ENCODE measurements at regions not wholly inside any gene's neighbourhood (a gene's known extent, or its start where the extent isn't known, plus 50 kb on each side); places are given as distances from the start of the nearest gene placed in this dataset.
"Not testable (repeated sequence)": the region's sequence is repeated elsewhere in the genome, so short reads cannot be mapped to it uniquely, and the experiment has no call there.

DNA sequence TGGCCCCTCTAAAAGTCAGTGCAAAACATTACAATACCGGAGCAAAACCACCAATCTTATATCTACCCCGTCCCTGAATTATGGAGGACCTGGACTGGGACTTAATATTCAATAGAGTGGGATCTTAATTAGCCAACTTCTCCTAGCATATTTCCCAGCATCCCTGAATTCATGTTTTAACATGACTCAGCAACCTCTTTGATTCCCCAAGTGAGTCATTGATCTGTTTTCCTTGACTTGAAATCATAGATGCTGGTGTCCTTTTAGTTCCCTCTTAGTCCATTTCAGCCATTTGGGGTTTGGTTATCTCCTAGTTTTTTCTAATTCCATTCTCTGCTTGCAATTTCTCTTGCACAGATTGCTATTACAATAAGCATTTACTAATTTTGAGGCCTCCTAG lies 677.7 kb upstream of the CELF4 start:
- no peak for DNase-seq (ENCODE audit: low read depth in 2 of 2)

- DNase-seq (ENCODE audit: low read depth in 2 of 2): no peak
Observed at GRCh38 chr18:38241736-38242135, 676.1 kb upstream of the CELF4 start.

GRCh38 chr18:38241216-38241615 lies 675.6 kb upstream of the CELF4 start:
- no peak for DNase-seq (ENCODE audit: low read depth in 2 of 2)

GRCh38 chr18:38239606-38240005 lies 674.0 kb upstream of the CELF4 start:
- DNase-seq (ENCODE audit: low read depth in 2 of 2): no peak

GRCh38 chr18:38237796-38238195 lies 672.2 kb upstream of the CELF4 start:
- no peak for DNase-seq (ENCODE audit: low read depth in 2 of 2)

DNA sequence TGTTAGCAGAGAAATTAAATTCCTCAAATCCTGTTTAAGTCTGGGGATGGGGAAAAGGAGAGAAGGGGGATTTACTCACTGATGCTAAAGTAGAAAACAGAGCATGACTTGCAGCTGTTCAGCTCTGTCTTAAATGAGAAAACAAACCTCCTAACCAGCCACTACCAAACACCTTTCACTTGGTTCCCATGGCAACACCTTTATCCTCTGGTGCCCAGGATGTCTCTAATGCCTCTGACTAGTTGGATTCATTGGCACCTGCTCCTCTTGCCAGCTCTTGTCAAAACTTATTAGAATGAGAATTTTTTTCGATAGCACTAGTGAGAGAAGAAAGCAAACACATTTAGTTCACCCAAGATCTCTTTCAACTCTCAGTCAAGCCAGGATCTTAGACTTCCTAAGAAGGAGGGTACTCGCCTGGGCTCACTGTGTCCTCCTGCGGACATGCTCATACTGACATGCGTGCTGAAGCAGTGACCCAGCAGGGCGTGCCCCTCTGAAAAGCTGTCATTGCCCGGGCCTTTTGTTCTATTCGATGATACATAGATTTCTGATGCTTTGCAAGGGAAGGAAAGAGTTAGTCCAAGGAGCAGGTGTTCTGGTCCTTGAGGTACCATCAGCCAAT lies 656.0 kb upstream of the CELF4 start:
- no peak for DNase-seq (ENCODE audit: low read depth in 2 of 2)

GRCh38 chr18:38198956-38199355 lies 633.4 kb upstream of the CELF4 start:
- no peak for DNase-seq (ENCODE audit: low read depth in 2 of 2)

DNA sequence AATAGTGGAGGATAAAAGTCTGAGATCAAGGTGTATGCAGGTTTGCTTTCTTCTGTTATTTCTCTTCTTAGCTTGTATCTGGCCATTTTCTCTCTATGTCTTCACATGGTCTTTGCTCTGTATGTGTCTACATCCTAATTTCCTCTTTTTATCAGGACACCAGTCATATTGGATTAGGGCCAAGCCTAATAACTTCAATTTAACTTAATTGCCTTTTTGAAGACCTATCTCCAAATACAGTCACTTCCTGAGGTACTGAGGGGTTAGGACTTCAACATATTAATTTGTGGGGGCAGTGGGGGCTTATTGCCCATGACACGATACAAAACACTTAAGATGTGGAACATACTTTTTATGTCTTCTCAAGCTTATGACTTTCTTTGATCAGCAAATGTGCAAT lies 632.9 kb upstream of the CELF4 start:
- no peak for DNase-seq (ENCODE audit: low read depth in 2 of 2)

DNA sequence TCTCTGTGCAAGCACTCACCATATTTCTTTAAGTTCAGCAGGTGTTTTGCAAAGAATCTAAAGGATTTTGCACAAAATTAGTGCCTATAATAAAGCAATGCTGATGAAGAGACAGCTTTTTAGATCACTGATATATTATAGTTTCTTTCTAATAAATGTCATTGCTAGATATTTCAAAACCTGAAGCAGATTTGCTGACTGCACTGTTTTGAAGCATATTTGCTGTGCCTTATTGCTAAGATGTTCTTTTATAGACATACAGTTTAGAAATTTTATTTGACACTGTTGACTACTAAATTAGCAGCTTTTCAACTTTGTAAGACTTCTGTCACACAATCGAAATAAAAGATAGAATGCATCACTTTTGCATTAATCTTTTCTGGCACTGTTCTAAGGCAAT lies 620.9 kb upstream of the CELF4 start:
- DNase-seq (ENCODE audit: low read depth in 2 of 2): no peak

GRCh38 chr18:38174594-38174993 lies 609.0 kb upstream of the CELF4 start:
- no peak for DNase-seq (ENCODE audit: low read depth in 2 of 2)

- DNase-seq (ENCODE audit: low read depth in 2 of 2): no peak
Observed at GRCh38 chr18:38174173-38174572, 608.6 kb upstream of the CELF4 start.

DNA sequence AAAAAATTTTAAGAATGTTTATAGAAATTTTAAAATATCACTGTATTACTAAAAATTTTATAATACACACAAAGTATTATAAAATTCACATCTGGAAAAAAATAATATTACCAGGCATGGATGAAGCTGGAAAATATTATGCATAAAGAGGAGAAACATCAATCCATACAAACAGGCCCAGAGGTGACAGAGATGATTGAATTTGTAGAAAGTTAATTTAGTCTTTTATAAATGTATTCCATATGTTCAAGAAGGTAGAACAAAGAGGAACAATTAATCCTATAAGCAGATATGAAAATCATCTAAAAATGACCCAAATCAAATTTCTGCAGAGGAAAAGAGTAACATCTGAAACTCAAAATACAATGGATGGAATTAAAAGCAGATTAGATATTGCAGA lies 605.2 kb upstream of the CELF4 start:
- DNase-seq (ENCODE audit: low read depth in 2 of 2): no peak

DNA sequence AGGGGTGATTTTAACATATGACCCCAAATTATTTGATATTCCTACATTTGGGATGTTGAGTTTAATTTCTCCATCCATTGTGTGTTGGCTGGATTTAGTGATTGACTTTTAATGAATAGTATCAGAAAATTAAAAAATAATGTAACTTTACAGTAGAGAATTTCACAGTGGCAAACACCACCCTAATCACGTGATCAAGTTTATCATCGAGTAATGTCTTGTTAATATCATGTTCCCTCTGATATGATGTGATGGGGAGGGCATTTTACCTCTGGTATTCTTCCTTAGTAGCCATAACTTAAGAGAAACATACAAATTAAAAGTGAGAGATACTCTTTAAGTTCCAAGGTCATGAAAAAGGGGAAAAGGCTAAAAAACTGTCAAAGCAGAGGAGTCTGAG lies 602.0 kb upstream of the CELF4 start:
- no peak for DNase-seq (ENCODE audit: low read depth in 2 of 2)

DNA sequence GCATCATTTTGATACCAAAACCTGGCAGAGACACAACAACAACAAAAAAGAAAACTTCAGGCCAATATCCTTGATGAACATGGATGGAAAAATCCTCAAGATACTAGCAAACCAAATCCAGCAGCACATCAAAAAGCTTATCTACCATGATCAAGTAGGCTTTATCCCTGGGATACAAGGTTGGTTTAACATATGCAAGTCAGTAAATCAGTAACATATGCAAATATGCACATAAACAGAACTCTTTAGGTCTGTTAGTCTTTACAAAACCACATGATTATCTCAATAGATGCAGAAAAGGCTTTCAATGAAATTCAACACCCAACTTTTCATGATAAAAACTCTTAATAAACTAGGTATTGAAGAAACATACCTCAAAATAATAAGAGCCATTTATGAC lies 587.5 kb upstream of the CELF4 start:
- DNase-seq (ENCODE audit: low read depth in 2 of 2): not testable (repeated sequence)

- DNase-seq (ENCODE audit: low read depth in 2 of 2): no peak
Observed at GRCh38 chr18:38116716-38117115, 551.1 kb upstream of the CELF4 start.

- no peak for DNase-seq (ENCODE audit: low read depth in 2 of 2)
Observed at GRCh38 chr18:38115201-38115600, 549.6 kb upstream of the CELF4 start.

- DNase-seq (ENCODE audit: low read depth in 2 of 2): no peak
Observed at GRCh38 chr18:38087538-38087937, 521.9 kb upstream of the CELF4 start.

- DNase-seq (ENCODE audit: low read depth in 2 of 2): no peak
Observed at GRCh38 chr18:38081516-38081915, 515.9 kb upstream of the CELF4 start.

DNA sequence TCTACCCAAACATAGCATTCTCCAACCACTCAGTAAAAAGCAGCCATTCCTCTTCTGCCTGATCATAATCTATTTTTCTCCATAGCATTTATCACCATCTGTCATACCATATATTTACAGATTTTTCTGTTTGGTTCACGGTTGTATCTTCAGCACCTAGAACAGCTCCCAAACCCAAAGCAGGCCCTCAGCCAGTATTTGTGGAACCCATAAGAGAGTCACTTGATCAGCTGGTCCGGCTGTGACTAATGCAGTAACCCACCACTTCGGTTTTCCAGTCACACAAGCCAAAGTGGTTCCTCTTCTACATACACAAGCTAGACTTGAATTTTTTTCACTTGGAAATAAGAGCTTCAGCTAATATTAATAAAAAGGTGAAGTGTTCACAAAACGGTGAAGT lies 511.6 kb upstream of the CELF4 start:
- DNase-seq (ENCODE audit: low read depth in 2 of 2): no peak

DNA sequence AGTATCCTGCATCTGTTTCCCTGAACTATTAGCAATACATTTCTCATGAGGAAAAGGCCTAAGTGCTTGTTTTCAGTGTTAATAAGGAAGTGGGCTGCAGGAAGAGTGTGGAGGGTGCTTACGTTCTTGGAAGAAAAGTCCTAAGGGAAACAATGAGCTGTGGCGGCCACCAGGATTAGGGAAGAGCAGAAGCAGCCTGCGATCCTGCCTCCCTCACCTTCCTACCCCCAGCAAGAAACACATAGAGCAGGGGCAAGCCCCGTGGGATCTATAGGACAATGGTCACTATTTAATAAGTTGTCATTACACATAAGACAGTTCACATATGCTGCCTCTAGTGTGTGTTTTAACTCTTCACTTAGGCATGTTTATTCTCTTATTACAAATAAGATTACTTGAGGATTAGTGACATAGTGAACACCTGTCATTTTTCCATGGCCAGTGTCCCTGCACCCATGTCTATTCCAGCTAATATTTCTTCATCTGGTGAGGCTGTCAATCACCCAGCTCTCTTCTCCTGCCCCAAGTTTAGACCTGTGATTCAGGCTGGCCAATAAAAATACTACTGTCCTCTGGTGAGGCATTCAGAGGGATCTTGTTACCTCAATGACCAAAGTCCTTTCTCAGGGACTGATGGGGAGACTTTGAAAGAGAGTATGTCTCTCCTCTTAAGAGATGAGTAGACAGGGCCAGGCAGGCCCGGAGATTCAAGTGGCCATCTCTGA lies 510.9 kb upstream of the CELF4 start:
- no peak for DNase-seq (ENCODE audit: low read depth in 2 of 2)

DNA sequence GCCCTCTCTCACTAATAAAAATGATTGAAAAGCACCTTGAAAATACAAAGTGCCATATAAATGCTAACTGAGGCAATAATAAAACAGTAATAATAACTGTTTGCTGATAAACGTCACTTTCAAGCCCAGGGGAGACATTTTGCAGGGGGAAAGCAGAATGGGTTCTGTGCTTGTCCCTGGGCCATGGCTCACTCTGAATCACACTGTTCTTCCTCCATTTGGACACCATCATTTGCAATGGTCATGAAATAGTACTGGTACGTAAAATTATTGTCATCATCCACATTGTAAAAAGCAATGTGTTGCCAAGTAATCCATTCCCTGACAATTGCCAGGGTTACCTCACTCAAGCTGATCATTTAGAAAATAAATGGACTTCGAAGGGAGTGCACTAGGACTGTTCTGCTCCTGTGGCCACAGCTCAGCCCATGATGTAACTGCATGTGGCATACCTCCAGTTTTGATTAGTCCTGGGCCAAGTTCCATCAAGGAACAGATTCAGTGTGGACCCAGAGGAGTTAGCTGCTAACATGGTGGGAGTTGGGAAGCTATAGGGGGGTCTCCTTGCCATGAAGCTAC lies 508.8 kb upstream of the CELF4 start:
- DNase-seq (ENCODE audit: low read depth in 2 of 2): no peak

- DNase-seq (ENCODE audit: low read depth in 2 of 2): no peak
Observed at GRCh38 chr18:38067821-38068220, 502.2 kb upstream of the CELF4 start.

GRCh38 chr18:38067086-38067485 lies 501.5 kb upstream of the CELF4 start:
- DNase-seq (ENCODE audit: low read depth in 2 of 2): no peak
